ENCODE measurements at regions not wholly inside any gene's neighbourhood (a gene's known extent, or its start where the extent isn't known, plus 50 kb on each side); places are given as distances from the start of the nearest gene placed in this dataset.

DNA sequence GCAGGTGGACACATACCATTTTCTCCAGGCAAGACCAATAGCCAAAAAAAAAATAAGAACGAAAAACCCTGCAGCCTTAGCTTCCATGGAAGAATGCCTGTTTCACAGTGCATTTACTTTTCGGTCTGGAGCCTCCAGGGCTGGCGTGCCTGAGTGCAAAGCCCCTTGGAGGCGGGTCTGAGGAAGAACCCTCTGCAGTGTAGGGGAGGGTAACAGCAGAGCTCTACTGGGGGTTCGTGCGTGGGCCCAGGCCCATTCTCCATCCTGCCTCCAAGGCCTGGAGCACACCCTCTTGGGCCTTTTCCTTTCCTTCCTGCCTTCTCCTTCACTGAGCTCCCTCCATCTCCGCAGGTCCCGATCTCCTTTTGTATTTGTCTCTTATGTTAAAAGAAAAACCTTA lies 172.3 kb upstream of the GLI3 start:
- TF ChIP-seq TAF1 (IDR thresholded peaks at IDR 0.05; ENCODE audit: low read depth, low read length) (no peak), POLR2A (IDR thresholded peaks at IDR 0.05; ENCODE audit: low read depth, low read length) (no peak), POLR2AphosphoS5 (IDR thresholded peaks at IDR 0.05; ENCODE audit: low read depth, low read length) (no peak)
